GM19043 (cell line): ENCODE measurements at regions not wholly inside any gene's neighbourhood (a gene's known extent, or its start where the extent isn't known, plus 50 kb on each side); places are given as distances from the start of the nearest gene placed in this dataset.
"Not testable (repeated sequence)": the region's sequence is repeated elsewhere in the genome, so short reads cannot be mapped to it uniquely, and the experiment has no call there.

ENCODE experiments used
- ATAC-seq: cut with Tn5 transposase; IDR thresholded peaks from one replicate; pipeline ENCODE4 v1.9.1; 2021; ENCODE audit warnings: low read depth; ENCODE audit not compliant: unreplicated experiment

GRCh38 chr22:47888817-47889216 lies 1126.4 kb downstream of the TBC1D22A start:
- ATAC-seq = no peak

GRCh38 chr22:47884775-47885174 lies 1122.3 kb downstream of the TBC1D22A start:
- no peak for ATAC-seq

GRCh38 chr22:47884200-47884599 lies 1121.8 kb downstream of the TBC1D22A start:
- ATAC-seq = no peak

- no peak for ATAC-seq
These were observed 1121.3 kb downstream of the TBC1D22A start for GRCh38 chr22:47883757-47884156.

DNA sequence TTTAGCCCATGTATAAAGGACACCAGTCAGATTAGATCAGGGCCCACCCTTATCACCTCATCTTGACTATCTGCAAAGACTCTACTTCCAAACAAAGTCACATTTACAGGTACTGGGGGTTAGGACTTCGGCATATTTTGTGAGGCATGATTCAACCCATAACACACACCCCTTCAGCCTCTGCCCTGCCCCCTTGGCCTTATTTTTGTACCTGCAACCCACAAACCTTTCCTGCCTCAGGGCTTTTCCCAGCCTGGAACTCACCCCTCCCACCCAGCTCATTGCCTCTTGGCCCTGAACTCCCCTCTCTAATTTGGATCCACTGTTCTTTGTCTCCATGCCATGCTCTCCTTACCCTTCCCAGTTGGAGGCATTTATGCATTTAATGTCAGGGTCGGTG lies 1116.9 kb downstream of the TBC1D22A start:
- ATAC-seq = no peak

GRCh38 chr22:47878460-47878859 lies 1116.0 kb downstream of the TBC1D22A start:
- ATAC-seq = no peak

GRCh38 chr22:47872761-47873535 lies 1110.5 kb downstream of the TBC1D22A start:
- ATAC-seq = no peak

DNA sequence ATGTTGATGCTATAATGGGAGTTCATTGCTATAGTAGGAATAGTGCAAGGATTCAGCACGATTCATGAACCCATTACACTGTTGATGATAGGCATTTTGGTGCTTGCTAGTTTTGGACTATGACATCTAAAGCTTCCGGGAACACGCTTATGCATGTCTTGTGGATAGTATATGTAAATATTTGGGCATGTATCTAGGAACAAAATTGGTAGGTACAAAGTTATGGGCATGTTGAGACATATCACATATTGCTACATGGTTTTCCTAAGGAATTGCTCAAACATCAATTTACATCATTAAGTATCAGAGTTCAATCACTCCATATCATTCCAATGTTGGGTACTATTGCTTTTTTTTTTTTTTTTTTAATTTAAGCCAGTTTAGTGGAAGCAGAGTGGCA lies 1103.2 kb downstream of the TBC1D22A start:
- no peak for ATAC-seq

DNA sequence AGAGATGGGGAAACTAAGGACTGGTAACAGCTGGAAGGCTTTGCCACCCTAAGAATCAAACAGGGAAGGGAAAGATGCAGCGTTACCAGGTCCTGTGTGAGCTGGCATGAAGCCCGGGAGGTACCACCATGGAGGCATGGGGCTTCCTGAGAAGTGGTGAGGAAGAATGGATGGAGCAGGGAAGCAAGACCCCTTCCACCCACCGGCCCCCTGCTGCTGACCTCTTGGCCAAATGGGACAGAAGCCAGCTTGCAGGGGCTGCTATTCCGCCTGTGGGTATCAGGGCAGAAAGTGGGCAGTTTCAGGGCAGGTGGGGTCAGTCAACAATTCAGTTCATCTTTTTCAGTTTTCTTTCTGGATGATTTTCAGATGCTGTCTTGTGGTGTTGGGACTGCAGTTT lies 1099.9 kb downstream of the TBC1D22A start:
- no peak for ATAC-seq

GRCh38 chr22:47860907-47861306 lies 1098.5 kb downstream of the TBC1D22A start:
- not testable (repeated sequence) for ATAC-seq

- no peak for ATAC-seq
These were observed 1097.6 kb downstream of the TBC1D22A start for GRCh38 chr22:47859881-47860525.

GRCh38 chr22:47858773-47859306 lies 1096.4 kb downstream of the TBC1D22A start:
- ATAC-seq = no peak

GRCh38 chr22:47854680-47855079 lies 1092.2 kb downstream of the TBC1D22A start:
- ATAC-seq = no peak

GRCh38 chr22:47854251-47854650 lies 1091.8 kb downstream of the TBC1D22A start:
- no peak for ATAC-seq

DNA sequence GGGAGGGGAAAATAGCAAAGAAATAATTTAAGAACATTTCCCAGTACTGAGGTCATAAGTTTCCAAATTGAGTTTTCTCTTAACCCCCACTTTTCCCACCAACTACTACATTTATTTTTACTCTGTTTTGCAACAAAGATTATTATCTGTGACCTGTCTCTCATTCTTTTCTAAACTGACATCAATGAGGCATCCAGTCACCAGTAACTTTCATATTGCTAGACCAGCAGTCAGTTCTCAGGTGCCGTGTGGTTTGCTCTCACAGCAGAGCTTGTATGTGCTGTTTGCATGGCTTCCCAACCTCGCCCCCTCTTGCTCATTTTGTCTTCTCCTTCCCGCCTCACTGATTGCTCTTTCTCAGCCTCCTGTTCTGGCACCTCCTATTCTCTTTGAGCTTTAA lies 1091.3 kb downstream of the TBC1D22A start:
- ATAC-seq = no peak

- ATAC-seq = no peak
These were observed 1089.1 kb downstream of the TBC1D22A start for GRCh38 chr22:47851586-47851985.

DNA sequence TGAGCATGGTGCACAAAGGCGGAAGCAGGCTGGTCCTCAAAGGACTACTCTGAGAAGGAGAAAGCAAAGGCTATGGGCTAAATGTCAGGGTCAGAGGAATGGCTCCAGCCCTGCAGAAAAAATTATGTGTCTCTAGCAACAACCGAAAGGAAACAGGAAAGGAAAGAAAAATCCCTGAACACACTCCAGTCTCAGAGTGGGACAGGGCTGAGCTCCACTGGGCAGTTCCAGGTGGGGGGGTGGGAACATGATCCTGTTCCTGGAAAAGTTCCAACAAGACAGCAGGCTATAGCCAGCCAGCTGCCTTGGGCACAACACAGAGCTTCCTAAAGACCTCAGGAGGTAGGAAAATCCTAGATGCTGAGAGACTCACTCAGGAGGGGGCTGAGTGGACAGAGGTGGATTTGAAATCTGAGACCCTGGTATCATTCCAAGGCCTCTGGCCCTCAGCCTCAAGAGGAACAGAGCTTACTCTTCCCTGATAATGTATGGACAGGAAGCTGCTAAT lies 1088.2 kb downstream of the TBC1D22A start:
- ATAC-seq = no peak

DNA sequence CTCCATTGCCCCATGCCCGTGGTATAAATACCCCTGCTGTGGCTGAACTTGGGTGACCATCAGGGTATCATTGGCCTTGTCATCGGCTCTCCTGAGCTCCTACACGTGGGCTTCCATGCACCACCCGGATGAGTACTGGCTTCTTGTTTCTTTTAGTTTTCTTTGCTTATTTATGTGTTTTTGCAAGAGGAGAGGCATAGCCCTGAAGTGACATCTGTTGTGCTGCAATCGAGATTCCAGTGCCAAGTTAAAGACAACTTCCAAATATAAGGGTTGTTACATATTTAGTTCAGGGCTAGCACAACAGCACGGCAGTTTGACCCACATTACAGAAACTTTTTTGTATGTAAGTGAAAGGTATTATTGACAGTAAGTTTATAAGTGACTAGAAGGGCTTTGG lies 1087.1 kb downstream of the TBC1D22A start:
- no peak for ATAC-seq

GRCh38 chr22:47848184-47848920 lies 1085.9 kb downstream of the TBC1D22A start:
- no peak for ATAC-seq

- no peak for ATAC-seq
These were observed 1084.9 kb downstream of the TBC1D22A start for GRCh38 chr22:47847131-47847890.
